ENCODE measurements at regions not wholly inside any gene's neighbourhood (a gene's known extent, or its start where the extent isn't known, plus 50 kb on each side); places are given as distances from the start of the nearest gene placed in this dataset.
"Not testable (repeated sequence)": the region's sequence is repeated elsewhere in the genome, so short reads cannot be mapped to it uniquely, and the experiment has no call there.

DNA sequence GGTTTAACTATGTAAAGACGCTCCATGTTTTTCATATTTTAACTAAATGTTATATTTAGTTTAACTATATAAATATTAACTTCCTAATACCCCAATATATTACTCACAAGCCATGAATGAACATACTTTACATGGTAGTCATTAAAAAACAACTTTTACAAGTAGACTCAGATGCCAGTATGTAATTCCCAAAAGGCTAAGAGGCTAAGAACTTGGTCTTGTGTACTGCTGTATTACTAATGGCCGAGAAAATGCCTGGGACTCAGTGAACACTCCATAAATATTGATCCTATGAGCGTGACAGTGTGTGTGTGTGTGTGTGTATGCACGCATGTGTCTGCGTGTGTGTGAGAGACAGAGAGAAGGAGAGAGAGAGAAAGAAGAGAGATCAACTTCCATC is 2342.0 kb upstream of the PCDH20 start:
- dilution Hi-C loops (cut with HindIII; ENCODE audit: low sequenced_read_pairs, unreplicated experiment); H3K14ac ChIP-seq (replicated peaks; ENCODE audit: low read depth, low read length); BruUV-seq (replicated peaks); H2AK5ac ChIP-seq (ENCODE audit: low read depth, low read length); POLR2A ChIA-PET (ENCODE audit: unreplicated experiment); H3K4me3 ChIP-seq (ENCODE audit: insufficient read depth, low read depth, low read length); H3K27ac ChIP-seq (ENCODE audit: insufficient read depth, low read length); CTCF ChIA-PET; in situ Hi-C loops (cut with MboI; ENCODE audit: low sequenced_read_pairs); H3K18ac ChIP-seq (ENCODE audit: low read depth, low read length); H3K27me3 ChIP-seq (ENCODE audit: control insufficient read depth, insufficient read depth, low read length); H4K8ac ChIP-seq (ENCODE audit: low read depth in 2 of 2, low read length in 2 of 2); H3K56ac ChIP-seq (ENCODE audit: extremely low read depth, insufficient read depth, low read length); H4K91ac ChIP-seq (ENCODE audit: insufficient read depth, low read depth, low read length); H2BK15ac ChIP-seq (ENCODE audit: low read depth, low read length); H2BK5ac ChIP-seq (ENCODE audit: low read depth, low read length, poor library complexity, severe bottlenecking); H3K79me1 ChIP-seq (ENCODE audit: low read depth in 1 of 2, low read length in 2 of 2); H2BK20ac ChIP-seq (ENCODE audit: low read depth, low read length); H3K9me3 ChIP-seq (ENCODE audit: control insufficient read depth, insufficient read depth, low read length); H2AK9ac ChIP-seq (replicated peaks; ENCODE audit: low read depth, low read length, poor library complexity); H3K23ac ChIP-seq (ENCODE audit: low read depth, low read length); H3K4me2 ChIP-seq (ENCODE audit: low read depth, low read length); H3K4me1 ChIP-seq (ENCODE audit: control insufficient read depth, insufficient read depth, low read length); H3K9me1 ChIP-seq (ENCODE audit: insufficient read depth, low read length); H2AFZ ChIP-seq (replicated peaks; ENCODE audit: low read length, poor library complexity); H4K5ac ChIP-seq (ENCODE audit: low read depth, low read length); intact Hi-C loops (cut with micrococcal nuclease); H4K20me1 ChIP-seq (ENCODE audit: insufficient read depth, low read length); H3K9ac ChIP-seq (ENCODE audit: low read depth, low read length); DNase-seq; H2BK120ac ChIP-seq (ENCODE audit: low read depth, low read length); H3K4ac ChIP-seq (ENCODE audit: low read depth, low read length); H3K36me3 ChIP-seq (ENCODE audit: control insufficient read depth, insufficient read depth, low read length): not testable (repeated sequence)
- WGBS, 2 experiments (ENCODE audit: extremely low coverage in 2 of 2, insufficient read length in 1 of 2) = no CpG with 5 or more reads among the region's 5 CpGs
- ATAC-seq (ENCODE audit: low read depth) = peak; percentile 95

DNA sequence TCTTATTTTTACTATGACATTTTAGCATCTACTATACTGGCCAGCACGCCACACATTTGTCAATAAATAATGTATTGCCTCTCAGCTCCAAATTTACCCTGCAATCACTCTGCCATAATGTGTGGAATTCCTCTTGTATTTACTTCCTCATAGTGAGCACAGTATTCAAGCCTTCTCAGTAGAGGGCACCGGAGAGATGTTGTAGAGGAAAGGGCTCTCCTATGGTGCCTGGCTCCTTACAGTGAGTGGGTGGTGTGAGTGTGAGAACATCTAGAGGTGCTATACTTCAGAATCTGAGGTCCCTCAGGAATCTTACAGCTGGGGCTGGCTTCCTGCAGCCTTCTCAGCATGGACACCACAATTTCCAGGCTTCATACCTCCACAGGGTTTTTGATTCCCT is 2334.2 kb upstream of the PCDH20 start:
- H3K56ac ChIP-seq (ENCODE audit: extremely low read depth, insufficient read depth, low read length); H3K14ac ChIP-seq (replicated peaks; ENCODE audit: low read depth, low read length); H3K4me1 ChIP-seq (ENCODE audit: control insufficient read depth, insufficient read depth, low read length); BruUV-seq (replicated peaks); H4K5ac ChIP-seq (ENCODE audit: low read depth, low read length); H2AK5ac ChIP-seq (ENCODE audit: low read depth, low read length); H2BK5ac ChIP-seq (ENCODE audit: low read depth, low read length, poor library complexity, severe bottlenecking); in situ Hi-C loops (cut with MboI; ENCODE audit: low sequenced_read_pairs); H3K36me3 ChIP-seq (ENCODE audit: control insufficient read depth, insufficient read depth, low read length); H3K9me1 ChIP-seq (ENCODE audit: insufficient read depth, low read length); H2BK15ac ChIP-seq (ENCODE audit: low read depth, low read length); H4K91ac ChIP-seq (ENCODE audit: insufficient read depth, low read depth, low read length); H3K27me3 ChIP-seq (ENCODE audit: control insufficient read depth, insufficient read depth, low read length); H4K20me1 ChIP-seq (ENCODE audit: insufficient read depth, low read length); H3K4ac ChIP-seq (ENCODE audit: low read depth, low read length); H3K27ac ChIP-seq (ENCODE audit: insufficient read depth, low read length); H2AK9ac ChIP-seq (replicated peaks; ENCODE audit: low read depth, low read length, poor library complexity); H3K18ac ChIP-seq (ENCODE audit: low read depth, low read length); H3K79me1 ChIP-seq (ENCODE audit: low read depth in 1 of 2, low read length in 2 of 2); H4K8ac ChIP-seq (ENCODE audit: low read depth in 2 of 2, low read length in 2 of 2); H2AFZ ChIP-seq (replicated peaks; ENCODE audit: low read length, poor library complexity); intact Hi-C loops (cut with micrococcal nuclease); H3K9me3 ChIP-seq (ENCODE audit: control insufficient read depth, insufficient read depth, low read length); POLR2A ChIA-PET (ENCODE audit: unreplicated experiment); H3K4me3 ChIP-seq (ENCODE audit: insufficient read depth, low read depth, low read length); H2BK20ac ChIP-seq (ENCODE audit: low read depth, low read length); dilution Hi-C loops (cut with HindIII; ENCODE audit: low sequenced_read_pairs, unreplicated experiment); H3K4me2 ChIP-seq (ENCODE audit: low read depth, low read length); H2BK120ac ChIP-seq (ENCODE audit: low read depth, low read length); DNase-seq; H3K9ac ChIP-seq (ENCODE audit: low read depth, low read length); CTCF ChIA-PET; H3K23ac ChIP-seq (ENCODE audit: low read depth, low read length): not testable (repeated sequence)
- peak; percentile 63 for ATAC-seq (ENCODE audit: low read depth)
- WGBS, 2 experiments (ENCODE audit: extremely low coverage in 2 of 2, insufficient read length in 1 of 2) = no CpG with 5 or more reads among the region's 2 CpGs

DNA sequence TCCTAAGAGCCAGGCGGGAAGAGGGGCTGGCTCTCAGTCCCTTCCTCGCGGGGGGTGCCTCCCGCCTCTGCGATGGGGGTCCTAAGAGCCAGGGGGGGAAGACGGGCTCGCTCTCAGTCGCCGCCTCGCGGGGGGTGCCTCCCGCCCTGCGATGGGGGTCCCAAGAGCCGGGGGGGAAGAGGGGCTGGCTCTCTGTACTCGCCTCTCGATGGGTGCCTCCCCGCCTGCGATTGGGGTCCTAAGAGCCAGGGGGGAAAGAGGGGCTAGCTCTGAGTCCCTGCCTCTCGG is 2326.1 kb upstream of the PCDH20 start:
- H2AK5ac ChIP-seq (ENCODE audit: low read depth, low read length); H3K56ac ChIP-seq (ENCODE audit: extremely low read depth, insufficient read depth, low read length); BruUV-seq (replicated peaks); H3K14ac ChIP-seq (replicated peaks; ENCODE audit: low read depth, low read length); DNase-seq; POLR2A ChIA-PET (ENCODE audit: unreplicated experiment); H3K4ac ChIP-seq (ENCODE audit: low read depth, low read length); H2BK20ac ChIP-seq (ENCODE audit: low read depth, low read length); H3K9me1 ChIP-seq (ENCODE audit: insufficient read depth, low read length); H3K27me3 ChIP-seq (ENCODE audit: control insufficient read depth, insufficient read depth, low read length); H3K9me3 ChIP-seq (ENCODE audit: control insufficient read depth, insufficient read depth, low read length); H3K36me3 ChIP-seq (ENCODE audit: control insufficient read depth, insufficient read depth, low read length); H3K18ac ChIP-seq (ENCODE audit: low read depth, low read length); H2BK5ac ChIP-seq (ENCODE audit: low read depth, low read length, poor library complexity, severe bottlenecking); H3K9ac ChIP-seq (ENCODE audit: low read depth, low read length); H3K79me1 ChIP-seq (ENCODE audit: low read depth in 1 of 2, low read length in 2 of 2); H4K8ac ChIP-seq (ENCODE audit: low read depth in 2 of 2, low read length in 2 of 2); H2BK120ac ChIP-seq (ENCODE audit: low read depth, low read length); H3K4me3 ChIP-seq (ENCODE audit: insufficient read depth, low read depth, low read length); H3K4me2 ChIP-seq (ENCODE audit: low read depth, low read length); H4K20me1 ChIP-seq (ENCODE audit: insufficient read depth, low read length); H4K5ac ChIP-seq (ENCODE audit: low read depth, low read length); intact Hi-C loops (cut with micrococcal nuclease); ATAC-seq (ENCODE audit: low read depth); dilution Hi-C loops (cut with HindIII; ENCODE audit: low sequenced_read_pairs, unreplicated experiment); H2BK15ac ChIP-seq (ENCODE audit: low read depth, low read length); H2AFZ ChIP-seq (replicated peaks; ENCODE audit: low read length, poor library complexity); H4K91ac ChIP-seq (ENCODE audit: insufficient read depth, low read depth, low read length); H3K23ac ChIP-seq (ENCODE audit: low read depth, low read length); H2AK9ac ChIP-seq (replicated peaks; ENCODE audit: low read depth, low read length, poor library complexity); in situ Hi-C loops (cut with MboI; ENCODE audit: low sequenced_read_pairs); H3K27ac ChIP-seq (ENCODE audit: insufficient read depth, low read length); CTCF ChIA-PET; H3K4me1 ChIP-seq (ENCODE audit: control insufficient read depth, insufficient read depth, low read length): not testable (repeated sequence)
- WGBS, 2 experiments (ENCODE audit: extremely low coverage in 2 of 2, insufficient read length in 1 of 2) = no CpG with 5 or more reads among the region's 19 CpGs
